Stimulated activated CD8-positive, alpha-beta memory T cell treated with anti-CD3 and anti-CD28 coated beads, Interleukin-2, amount 100 ng/mL, for 48 hours (primary cell): ENCODE measurements at regions not wholly inside any gene's neighbourhood (a gene's known extent, or its start where the extent isn't known, plus 50 kb on each side); places are given as distances from the start of the nearest gene placed in this dataset.
"Not testable (repeated sequence)": the region's sequence is repeated elsewhere in the genome, so short reads cannot be mapped to it uniquely, and the experiment has no call there.

Source experiments
- DNase-seq, 2 donors: peaks; one replicate each; pipeline ENCODE4 v3.0.0-alpha.2; 2020; ENCODE audit warnings: low read depth in 2 of 2

GRCh38 chr9:13816837-13817236 lies 497.1 kb downstream of the NFIB start:
- DNase-seq = no peak

DNA sequence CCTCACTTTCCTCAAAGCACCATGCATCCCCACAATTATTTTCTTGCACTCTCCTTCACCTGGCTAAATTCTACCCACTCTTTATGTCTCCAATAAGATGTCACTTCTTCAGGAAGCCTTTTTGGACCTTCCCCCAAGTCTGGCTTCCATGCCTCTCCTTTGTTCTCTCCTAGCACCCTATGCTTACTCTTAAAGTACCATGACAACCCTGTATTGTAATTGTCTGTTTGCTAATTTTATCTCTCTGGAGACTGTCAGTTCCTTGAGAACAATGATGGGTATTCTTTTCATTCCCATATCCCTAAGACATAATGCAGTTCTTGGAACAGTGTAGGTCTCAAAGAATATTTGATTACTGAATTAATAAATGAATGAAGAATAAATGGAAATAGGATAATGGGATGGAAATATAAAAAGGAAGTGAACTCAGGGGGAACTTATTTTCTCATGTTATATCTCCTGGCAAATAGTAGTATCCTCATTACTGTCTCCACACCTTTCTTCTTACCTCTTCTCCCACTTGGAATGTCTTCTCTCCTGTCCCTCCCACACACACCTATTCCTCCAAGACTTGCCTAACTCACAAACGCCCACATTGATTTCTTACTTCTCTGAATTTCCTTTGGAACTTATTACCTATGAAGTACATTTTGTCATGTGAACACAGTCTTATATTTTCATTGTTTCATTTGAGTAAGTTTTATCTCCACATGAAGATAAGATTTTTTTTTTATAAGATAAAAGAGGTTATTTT lies 499.1 kb downstream of the NFIB start:
- no peak for DNase-seq

DNA sequence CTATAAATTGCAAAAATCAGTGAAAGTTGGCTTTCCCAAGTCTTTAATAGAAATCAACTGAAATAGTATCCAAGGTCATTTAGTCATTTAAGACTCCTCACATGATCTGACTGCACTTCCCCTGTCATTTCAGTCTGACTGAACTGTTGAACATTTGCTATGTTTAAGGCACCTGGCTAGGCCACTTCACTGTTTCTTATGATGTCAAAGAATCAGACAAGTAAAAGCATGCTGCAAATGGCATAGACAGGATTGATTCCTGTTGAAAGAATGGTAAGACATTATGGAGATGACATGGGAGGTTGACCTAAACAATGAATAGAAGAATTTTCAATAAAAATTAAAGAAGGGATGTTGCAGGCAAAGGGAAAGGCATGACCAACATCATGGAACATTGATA lies 502.1 kb downstream of the NFIB start:
- no peak for DNase-seq

DNA sequence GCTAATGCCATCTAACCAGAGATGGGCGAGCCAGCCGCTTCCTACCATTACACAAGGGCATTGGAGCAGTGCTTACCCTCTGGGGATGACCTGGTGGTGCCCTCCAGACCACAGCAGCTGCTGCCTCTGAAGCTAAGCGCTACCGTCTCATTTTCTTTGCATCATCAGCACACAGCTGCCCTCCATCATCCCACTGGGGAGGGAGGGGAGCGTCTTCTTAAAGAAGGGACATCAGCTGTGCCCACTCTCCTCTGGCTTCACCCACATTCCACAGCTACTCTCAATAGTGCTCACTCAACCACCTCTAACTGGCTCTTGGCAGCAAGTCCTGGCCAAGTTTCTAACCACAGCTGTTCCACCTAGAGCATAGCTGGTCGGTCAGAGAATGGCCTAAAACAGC lies 503.4 kb downstream of the NFIB start:
- DNase-seq = no peak

DNA sequence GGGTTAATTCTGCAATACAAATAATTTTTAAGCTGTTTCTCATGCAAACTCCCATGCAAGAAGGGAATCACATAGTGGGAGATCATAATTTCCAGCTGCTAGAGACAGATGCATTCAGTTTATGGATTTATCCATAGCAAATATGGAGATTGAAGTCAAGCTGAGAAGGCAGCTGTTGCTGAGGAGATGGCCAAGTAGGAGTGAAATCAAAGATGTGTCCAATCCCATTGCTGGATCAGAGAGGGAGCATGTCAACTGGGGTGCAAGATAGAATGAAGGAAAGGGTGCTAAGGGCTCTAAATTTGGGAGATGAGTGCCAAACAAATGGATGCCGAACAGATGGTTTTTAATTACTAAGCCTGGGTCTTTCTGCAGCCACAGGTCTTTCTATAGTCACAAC lies 504.5 kb downstream of the NFIB start:
- DNase-seq = no peak

GRCh38 chr9:13807118-13807517 lies 506.8 kb downstream of the NFIB start:
- DNase-seq = no peak

- DNase-seq = no peak
Measured at GRCh38 chr9:13806714-13807113, 507.2 kb downstream of the NFIB start.

GRCh38 chr9:13805546-13805945 lies 508.4 kb downstream of the NFIB start:
- no peak for DNase-seq

- no peak for DNase-seq
Measured at GRCh38 chr9:13804532-13804931, 509.4 kb downstream of the NFIB start.

GRCh38 chr9:13800776-13801175 lies 513.2 kb downstream of the NFIB start:
- DNase-seq = no peak

GRCh38 chr9:13797701-13798100 lies 516.2 kb downstream of the NFIB start:
- DNase-seq = not testable (repeated sequence)

DNA sequence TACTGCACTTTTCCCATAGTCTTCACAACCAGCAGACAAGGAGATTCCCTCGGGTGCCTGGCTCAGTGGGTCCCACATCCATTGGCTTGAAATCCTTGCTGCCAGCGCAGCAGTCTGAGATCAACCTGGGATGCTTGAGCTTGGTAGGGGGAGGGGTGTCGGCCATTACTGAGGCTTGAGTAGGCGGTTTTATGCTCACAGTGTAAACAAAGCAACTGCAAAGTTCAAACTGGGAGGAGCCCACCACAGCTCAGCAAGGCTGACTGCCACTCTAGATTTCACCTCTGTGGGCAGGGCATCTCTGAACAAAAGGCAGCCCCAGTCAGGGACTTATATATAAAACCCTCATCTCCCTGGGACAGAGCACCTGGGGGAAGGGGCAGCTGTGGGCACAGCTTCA lies 512.3 kb upstream of the MPDZ start:
- DNase-seq = no peak

- no peak for DNase-seq
Measured at GRCh38 chr9:13790055-13790454, 510.6 kb upstream of the MPDZ start.

DNA sequence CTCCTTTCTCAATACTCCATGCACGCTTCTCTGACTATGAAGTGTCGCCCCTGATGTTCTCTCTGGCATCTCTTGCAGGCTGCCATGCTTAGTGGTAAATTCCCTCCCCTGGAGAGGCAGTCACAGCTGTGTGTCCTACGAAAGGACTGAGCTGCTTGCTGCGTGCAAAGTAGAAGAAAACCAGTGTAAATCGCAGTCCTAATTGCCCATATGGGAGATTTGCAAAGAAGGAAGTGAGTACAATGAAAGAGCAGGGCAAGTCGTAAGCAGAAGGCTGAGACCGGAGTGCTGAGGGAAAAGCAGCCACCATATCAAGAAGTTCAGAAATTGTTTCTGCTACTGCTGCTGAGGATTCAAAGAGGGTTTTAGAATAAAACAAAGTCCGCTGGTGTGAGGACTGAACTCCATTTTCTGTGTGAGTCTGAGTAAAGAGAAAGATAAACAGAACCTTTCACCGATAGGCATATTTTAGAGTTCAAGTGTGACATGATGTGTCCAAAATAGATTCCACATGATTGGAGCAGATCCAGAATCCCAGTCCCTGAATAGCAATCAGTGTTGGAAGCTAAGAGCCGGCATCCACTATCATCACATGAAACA lies 507.8 kb upstream of the MPDZ start:
- DNase-seq = no peak

- DNase-seq = no peak
Measured at GRCh38 chr9:13786711-13787110, 507.2 kb upstream of the MPDZ start.

GRCh38 chr9:13786131-13786530 lies 506.6 kb upstream of the MPDZ start:
- DNase-seq = no peak

GRCh38 chr9:13779106-13779505 lies 499.6 kb upstream of the MPDZ start:
- no peak for DNase-seq

DNA sequence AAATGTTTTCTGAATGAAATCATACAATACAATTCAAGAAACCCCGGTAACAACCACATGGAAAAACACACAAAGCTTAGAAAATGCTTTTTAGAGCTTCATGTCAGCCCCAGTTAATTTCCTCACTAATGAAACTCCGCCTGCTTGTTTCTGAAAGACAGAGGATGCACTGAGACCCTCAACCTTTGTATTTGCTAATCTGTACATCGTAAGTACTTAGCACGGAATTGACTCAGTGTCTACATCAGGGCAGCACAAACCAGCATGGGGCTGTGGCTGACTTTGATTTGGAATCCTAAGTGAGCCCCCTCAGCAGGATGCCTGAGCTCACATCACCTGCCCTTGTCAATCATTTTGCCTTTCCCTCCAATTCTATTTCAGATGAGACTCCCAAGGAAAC lies 499.1 kb upstream of the MPDZ start:
- no peak for DNase-seq

- DNase-seq = no peak
Measured at GRCh38 chr9:13770956-13771355, 491.5 kb upstream of the MPDZ start.

DNA sequence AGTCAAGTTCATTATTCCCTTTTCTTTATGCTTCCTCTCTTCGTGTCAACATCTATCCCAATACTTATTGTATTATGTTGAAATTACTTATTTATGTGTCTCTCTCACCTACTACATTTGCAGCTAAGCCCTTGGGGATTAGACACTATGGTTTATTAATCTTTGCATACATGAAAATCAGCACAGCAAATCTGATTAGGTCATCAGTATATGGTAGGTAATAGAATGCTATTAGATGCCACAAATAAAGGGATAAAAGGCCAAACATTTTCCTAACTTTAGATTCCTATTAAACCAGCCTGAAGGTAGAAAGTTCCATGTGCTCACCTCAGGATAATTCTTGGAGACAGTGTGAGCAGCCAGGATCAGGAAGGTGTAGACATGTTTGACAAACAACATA lies 490.1 kb upstream of the MPDZ start:
- DNase-seq = no peak

GRCh38 chr9:13769006-13769405 lies 489.5 kb upstream of the MPDZ start:
- DNase-seq = no peak

- no peak for DNase-seq
Measured at GRCh38 chr9:13762209-13762608, 482.7 kb upstream of the MPDZ start.

GRCh38 chr9:13759551-13759950 lies 480.1 kb upstream of the MPDZ start:
- DNase-seq = no peak

DNA sequence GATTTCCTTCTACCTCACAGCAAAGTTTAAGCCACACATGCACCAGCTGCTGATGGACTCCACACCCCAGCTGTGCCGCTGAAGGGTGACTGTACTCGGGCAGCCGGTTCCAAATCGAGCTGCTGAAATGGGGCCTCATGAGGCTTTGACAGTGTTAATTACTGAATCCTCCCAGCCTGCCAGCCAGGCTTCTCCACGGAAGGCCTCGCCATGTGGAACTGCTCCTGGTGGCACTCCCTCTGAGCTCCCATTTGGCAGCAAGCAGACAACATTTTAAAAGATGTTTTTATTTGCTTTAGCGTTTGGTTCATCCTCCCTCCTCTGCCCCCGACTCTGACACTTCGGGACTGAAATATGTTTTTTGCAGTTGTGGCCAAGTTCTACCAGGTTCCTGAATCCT lies 479.4 kb upstream of the MPDZ start:
- DNase-seq = no peak
